GM12891 (cell line): ENCODE measurements at regions not wholly inside any gene's neighbourhood (a gene's known extent, or its start where the extent isn't known, plus 50 kb on each side); places are given as distances from the start of the nearest gene placed in this dataset.

Experiments used
- POLR2A ChIP-seq: IDR thresholded peaks from 2 replicates; pipeline ENCODE4 v1.6.1; 2011; ENCODE audit warnings: low read depth, low read length, control low read depth
- POLR2AphosphoS5 ChIP-seq: IDR thresholded peaks from 2 replicates; pipeline ENCODE4 v1.6.1; 2011; ENCODE audit warnings: low read depth, low read length, control low read depth
- POU2F2 ChIP-seq: IDR thresholded peaks from 2 replicates; pipeline ENCODE4 v1.6.1; 2011; ENCODE audit warnings: low read depth, mild to moderate bottlenecking, control low read depth, low read length, moderate library complexity
- SPI1 ChIP-seq: IDR thresholded peaks from 2 replicates; pipeline ENCODE4 v1.6.1; 2011; ENCODE audit warnings: low read depth, low read length, control low read depth
- TAF1 ChIP-seq: IDR thresholded peaks from 2 replicates; pipeline ENCODE4 v1.6.1; 2011; ENCODE audit warnings: low read depth, low read length, control low read depth

GRCh38 chr5:4065472-4066320 is 470.1 kb downstream of the IRX1 start:
- TF ChIP-seq POLR2A (no peak), POLR2AphosphoS5 (no peak), TAF1 (no peak), POU2F2 (no peak), SPI1 (no peak)
